ENCODE measurements at regions not wholly inside any gene's neighbourhood (a gene's known extent, or its start where the extent isn't known, plus 50 kb on each side); places are given as distances from the start of the nearest gene placed in this dataset.

GRCh38 chr6:22926790-22927354 is 357.5 kb downstream of the HDGFL1 start:
- TF ChIP-seq CTCF (IDR thresholded peaks at IDR 0.05; ENCODE audit: low read depth, low read length, missing input control) (no peak), RAD21 (IDR thresholded peaks at IDR 0.05) (no peak), YY1 (IDR thresholded peaks at IDR 0.05) (no peak), EGR1 (IDR thresholded peaks at IDR 0.05; ENCODE audit: low read depth in 2 of 2) (no peak), REST (IDR thresholded peaks at IDR 0.05) (no peak), TAF1 (conservative IDR thresholded peaks at IDR 0.05) (no peak), JUND (IDR thresholded peaks at IDR 0.05) (no peak), ZBTB33 (IDR thresholded peaks at IDR 0.05) (no peak), GABPA (IDR thresholded peaks at IDR 0.05 in 1 of 2, conservative IDR thresholded peaks at IDR 0.05 in 1 of 2) (no peak), FOXA2 (IDR thresholded peaks at IDR 0.05) (no peak), MAX (IDR thresholded peaks at IDR 0.05) (no peak)
